HG03520 (cell line): ENCODE measurements at regions not wholly inside any gene's neighbourhood (a gene's known extent, or its start where the extent isn't known, plus 50 kb on each side); places are given as distances from the start of the nearest gene placed in this dataset.

Experiments used
- ATAC-seq: cut with Tn5 transposase; IDR thresholded peaks from one replicate; pipeline ENCODE4 v1.9.1; 2021; ENCODE audit warnings: mild to moderate bottlenecking, moderate library complexity; ENCODE audit not compliant: unreplicated experiment

GRCh38 chr11:88448131-88448670 is 110.7 kb upstream of the CTSC start:
- no peak for ATAC-seq

- ATAC-seq = no peak
Observed at GRCh38 chr11:88447281-88447680, 109.7 kb upstream of the CTSC start.

GRCh38 chr11:88439356-88439755 is 101.8 kb upstream of the CTSC start:
- no peak for ATAC-seq

- no peak for ATAC-seq
Observed at GRCh38 chr11:88438721-88439120, 101.2 kb upstream of the CTSC start.

GRCh38 chr11:88435415-88435814 is 97.9 kb upstream of the CTSC start:
- peak; percentile 97 for ATAC-seq

- ATAC-seq = no peak
Observed at GRCh38 chr11:88434333-88434976, 96.9 kb upstream of the CTSC start.

GRCh38 chr11:88433536-88434230 is 96.1 kb upstream of the CTSC start:
- ATAC-seq = no peak

- ATAC-seq = no peak
Observed at GRCh38 chr11:88431675-88432341, 94.3 kb upstream of the CTSC start.

GRCh38 chr11:88428959-88429358 is 91.4 kb upstream of the CTSC start:
- ATAC-seq = no peak

- ATAC-seq = no peak
Observed at GRCh38 chr11:88427719-88428118, 90.2 kb upstream of the CTSC start.

- no peak for ATAC-seq
Observed at GRCh38 chr11:88424881-88425280, 87.3 kb upstream of the CTSC start.

GRCh38 chr11:88421530-88421929 is 84.0 kb upstream of the CTSC start:
- peak; percentile 80 for ATAC-seq

GRCh38 chr11:88420165-88420791 is 82.7 kb upstream of the CTSC start:
- ATAC-seq = no peak

GRCh38 chr11:88418508-88418907 is 81.0 kb upstream of the CTSC start:
- no peak for ATAC-seq

- no peak for ATAC-seq
Observed at GRCh38 chr11:88415495-88415894, 78.0 kb upstream of the CTSC start.

GRCh38 chr11:88414981-88415413 is 77.5 kb upstream of the CTSC start:
- no peak for ATAC-seq

GRCh38 chr11:88414385-88414861 is 76.9 kb upstream of the CTSC start:
- no peak for ATAC-seq

GRCh38 chr11:88411265-88411664 is 73.7 kb upstream of the CTSC start:
- ATAC-seq = no peak

GRCh38 chr11:88410656-88411055 is 73.1 kb upstream of the CTSC start:
- ATAC-seq = no peak

GRCh38 chr11:88410056-88410455 is 72.5 kb upstream of the CTSC start:
- ATAC-seq = no peak

- ATAC-seq = no peak
Observed at GRCh38 chr11:88406876-88407275, 69.3 kb upstream of the CTSC start.
